ENCODE measurements at regions not wholly inside any gene's neighbourhood (a gene's known extent, or its start where the extent isn't known, plus 50 kb on each side); places are given as distances from the start of the nearest gene placed in this dataset.

- 77% methylated on average over 5 of the region's 5 CpGs for WGBS
- H3K9me3 ChIP-seq = no peaks in the 10 kb centered on the region
- TF ChIP-seq EP300 (IDR thresholded peaks at IDR 0.05) (no peak), POLR2A (IDR thresholded peaks at IDR 0.05) (no peak), CTCF (IDR thresholded peaks at IDR 0.05) (no peak), POLR2AphosphoS5 (IDR thresholded peaks at IDR 0.05) (no peak)
Observed at GRCh38 chr21:17146426-17146825, 366.4 kb upstream of the CXADR start.

GRCh38 chr21:17159697-17160096, 353.1 kb upstream of the CXADR start:
- H3K27ac ChIP-seq = no peak overlapping the region
- no peak for DNase-seq (ENCODE audit: low spot score in 2 of 2)
- WGBS = 84% methylated on average over 2 of the region's 2 CpGs

More at GRCh38 chr21:17146426-17146825, 366.4 kb upstream of the CXADR start:
- no peak overlapping the region for H3K27ac ChIP-seq
- DNase-seq (ENCODE audit: low spot score in 2 of 2) = no peak
- H3K36me3 ChIP-seq = no peaks in the 10 kb centered on the region
- H3K4me1 ChIP-seq = no peaks in the 10 kb centered on the region
- H3K4me3 ChIP-seq = no peak overlapping the region
- no peaks in the 10 kb centered on the region for H3K27me3 ChIP-seq

GRCh38 chr21:17185674-17186073, 327.2 kb upstream of the CXADR start:
- no peak for DNase-seq (ENCODE audit: low spot score in 2 of 2)
- Histone ChIP-seq H3K4me1 (no peaks in the 10 kb centered on the region), H3K4me3 (no peak overlapping the region), H3K36me3 (no peaks in the 10 kb centered on the region), H3K9me3 (no peaks in the 10 kb centered on the region), H3K27ac (no peak overlapping the region), H3K27me3 (no peaks in the 10 kb centered on the region)
- no peak for TF ChIP-seq POLR2AphosphoS5 (IDR thresholded peaks at IDR 0.05)
- no peak for TF ChIP-seq EP300 (IDR thresholded peaks at IDR 0.05)
- no peak for TF ChIP-seq CTCF (IDR thresholded peaks at IDR 0.05)
- TF ChIP-seq POLR2A (IDR thresholded peaks at IDR 0.05) = no peak
- 62% methylated on average over 3 of the region's 3 CpGs for WGBS

More at GRCh38 chr21:17159697-17160096, 353.1 kb upstream of the CXADR start:
- Histone ChIP-seq H3K27me3 (no peaks in the 10 kb centered on the region), H3K4me3 (no peak overlapping the region), H3K4me1 (no peaks in the 10 kb centered on the region), H3K9me3 (no peaks in the 10 kb centered on the region), H3K36me3 (no peaks in the 10 kb centered on the region)
- TF ChIP-seq CTCF (IDR thresholded peaks at IDR 0.05) (no peak), POLR2A (IDR thresholded peaks at IDR 0.05) (no peak), POLR2AphosphoS5 (IDR thresholded peaks at IDR 0.05) (no peak), EP300 (IDR thresholded peaks at IDR 0.05) (no peak)

GRCh38 chr21:17189963-17190362, 322.9 kb upstream of the CXADR start:
- H3K36me3 ChIP-seq = no peaks in the 10 kb centered on the region
- 88% methylated on average over 2 of the region's 2 CpGs for WGBS
- H3K4me3 ChIP-seq = no peak overlapping the region
- peaks cover 8% of the 10 kb centered on the region for H3K9me3 ChIP-seq
- DNase-seq (ENCODE audit: low spot score in 2 of 2) = no peak
- no peak for TF ChIP-seq CTCF (IDR thresholded peaks at IDR 0.05)
- no peak for TF ChIP-seq EP300 (IDR thresholded peaks at IDR 0.05)
- no peak for TF ChIP-seq POLR2A (IDR thresholded peaks at IDR 0.05)
- no peaks in the 10 kb centered on the region for H3K27me3 ChIP-seq
- H3K4me1 ChIP-seq = no peaks in the 10 kb centered on the region
- no peak overlapping the region for H3K27ac ChIP-seq

- Histone ChIP-seq H3K4me1 (peaks cover 1% of the 10 kb centered on the region), H3K4me3 (no peak overlapping the region), H3K9me3 (peaks cover 8% of the 10 kb centered on the region), H3K36me3 (no peaks in the 10 kb centered on the region), H3K27me3 (no peaks in the 10 kb centered on the region), H3K27ac (no peak overlapping the region)
- no peak for TF ChIP-seq POLR2A (IDR thresholded peaks at IDR 0.05)
- no peak for TF ChIP-seq EP300 (IDR thresholded peaks at IDR 0.05)
- no peak for TF ChIP-seq POLR2AphosphoS5 (IDR thresholded peaks at IDR 0.05)
- TF ChIP-seq CTCF (IDR thresholded peaks at IDR 0.05) = no peak
- WGBS = 82% methylated on average over 1 of the region's 1 CpG
- no peak for DNase-seq (ENCODE audit: low spot score in 2 of 2)
Observed at GRCh38 chr21:17191346-17191993, 321.4 kb upstream of the CXADR start.

Data from suprapubic skin (tissue), 4 donors.